IMR-90 (cell line): ENCODE measurements at regions not wholly inside any gene's neighbourhood (a gene's known extent, or its start where the extent isn't known, plus 50 kb on each side); places are given as distances from the start of the nearest gene placed in this dataset.

Source experiments
- CEBPB ChIP-seq: IDR thresholded peaks from 2 replicates; pipeline ENCODE4 v1.6.1; 2012; ENCODE audit warnings: low read depth, low read length, improper control_type of control experiment
- CHD1 ChIP-seq: IDR thresholded peaks from 2 replicates; pipeline ENCODE4 v1.6.1; 2012; ENCODE audit warnings: low read depth, low read length, improper control_type of control experiment
- CTCF ChIP-seq: conservative IDR thresholded peaks from 2 replicates; pipeline ENCODE4 v1.5.1; 2012; ENCODE audit warnings: mild to moderate bottlenecking, low read depth, low read length, improper control_type of control experiment
- ELK1 ChIP-seq: fragments of 150-350 bp; IDR thresholded peaks from 2 replicates; pipeline ENCODE4 v1.6.1; 2016; ENCODE audit warnings: low read depth, mild to moderate bottlenecking, low read length, moderate library complexity, borderline replicate concordance
- FOS ChIP-seq: fragments of 150-350 bp; IDR thresholded peaks from 2 replicates; pipeline ENCODE4 v1.6.1; 2016; ENCODE audit warnings: low read depth, low read length
- MAZ ChIP-seq: IDR thresholded peaks from 2 replicates; pipeline ENCODE4 v1.6.1; 2012; ENCODE audit warnings: low read depth, mild to moderate bottlenecking, low read length, improper control_type of control experiment, moderate library complexity, borderline replicate concordance
- MXI1 ChIP-seq: IDR thresholded peaks from 2 replicates; pipeline ENCODE4 v1.6.1; 2012; ENCODE audit warnings: low read depth, mild to moderate bottlenecking, low read length, moderate library complexity, borderline replicate concordance
- POLR2A ChIP-seq: IDR thresholded peaks from 2 replicates; pipeline ENCODE4 v1.6.1; 2012; ENCODE audit warnings: mild to moderate bottlenecking, low read depth, low read length
- RCOR1 ChIP-seq: IDR thresholded peaks from 2 replicates; pipeline ENCODE4 v1.6.1; 2012; ENCODE audit warnings: mild to moderate bottlenecking, low read length, improper control_type of control experiment; ENCODE audit not compliant: insufficient replicate concordance
- SMC3 ChIP-seq: fragments of 150-350 bp; IDR thresholded peaks from 2 replicates; pipeline ENCODE4 v1.6.1; 2016; ENCODE audit warnings: low read depth, mild to moderate bottlenecking, antibody characterized with exemption, low read length, moderate library complexity
- TF ChIP-seq, protein P1 (sequence below): fragments of 150-350 bp; IDR thresholded peaks from 2 replicates; pipeline ENCODE4 v1.6.1; 2017; ENCODE audit warnings: mild to moderate bottlenecking, antibody characterized with exemption, low read length, low read depth

DNA sequence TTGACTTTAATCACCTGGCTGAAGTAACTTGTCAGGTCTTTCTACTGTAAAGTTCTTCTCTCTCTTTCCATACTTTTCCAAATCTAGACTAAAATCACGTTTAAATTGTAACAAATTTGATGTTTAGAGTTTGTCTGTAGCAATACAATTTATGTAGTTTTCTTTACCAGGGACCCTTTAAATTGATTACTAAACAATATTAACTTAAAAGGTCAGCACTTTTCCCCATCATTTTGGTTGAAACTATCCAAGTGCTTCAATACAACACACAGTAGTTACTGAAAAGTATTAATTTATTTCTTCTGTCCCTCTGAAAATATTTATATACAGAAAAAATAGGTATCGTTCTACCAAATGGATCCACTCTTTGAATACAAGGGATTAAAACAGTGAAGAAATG lies 350.8 kb downstream of the SLC16A7 start:
- TF ChIP-seq CTCF (no peak), MXI1 (no peak), CHD1 (no peak), POLR2A (no peak), CEBPB (no peak), RCOR1 (no peak), ELK1 (no peak), FOS (no peak), MAZ (no peak), SMC3 (no peak)
- TF ChIP-seq, protein P1, sequence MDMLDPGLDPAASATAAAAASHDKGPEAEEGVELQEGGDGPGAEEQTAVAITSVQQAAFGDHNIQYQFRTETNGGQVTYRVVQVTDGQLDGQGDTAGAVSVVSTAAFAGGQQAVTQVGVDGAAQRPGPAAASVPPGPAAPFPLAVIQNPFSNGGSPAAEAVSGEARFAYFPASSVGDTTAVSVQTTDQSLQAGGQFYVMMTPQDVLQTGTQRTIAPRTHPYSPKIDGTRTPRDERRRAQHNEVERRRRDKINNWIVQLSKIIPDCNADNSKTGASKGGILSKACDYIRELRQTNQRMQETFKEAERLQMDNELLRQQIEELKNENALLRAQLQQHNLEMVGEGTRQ: no peak
